CD4-positive, alpha-beta T cell treated with Interferon gamma for 1 hour (primary cell): ENCODE measurements at regions not wholly inside any gene's neighbourhood (a gene's known extent, or its start where the extent isn't known, plus 50 kb on each side); places are given as distances from the start of the nearest gene placed in this dataset.
"Not testable (repeated sequence)": the region's sequence is repeated elsewhere in the genome, so short reads cannot be mapped to it uniquely, and the experiment has no call there.

ENCODE experiments used
- DNase-seq: peaks from one replicate; pipeline ENCODE4 v3.0.0-alpha.2; 2020

GRCh38 chr2:211144974-211145665, 588.7 kb downstream of the CPS1 start:
- DNase-seq, result no peak

- DNase-seq, result no peak
Observed at GRCh38 chr2:211149731-211150130, 593.3 kb downstream of the CPS1 start.

DNA sequence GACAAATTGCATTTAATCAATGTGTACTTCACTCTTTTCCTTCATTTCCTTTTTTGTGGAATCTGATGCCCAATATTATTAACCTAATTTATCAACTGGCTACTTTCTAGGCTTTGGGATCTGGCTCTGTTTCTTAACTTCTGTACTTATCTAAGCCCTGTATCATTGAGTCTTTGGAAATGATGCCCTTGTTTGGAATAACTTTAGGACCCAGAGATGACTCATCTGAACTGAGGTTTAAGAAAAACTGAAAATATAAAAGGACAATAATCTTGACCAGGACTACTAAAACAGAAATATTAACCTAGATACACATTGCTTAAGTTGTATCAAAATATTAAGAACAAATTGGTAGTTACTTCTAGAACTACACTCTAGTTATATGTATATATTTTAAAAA, 600.8 kb downstream of the CPS1 start:
- DNase-seq, result no peak

DNA sequence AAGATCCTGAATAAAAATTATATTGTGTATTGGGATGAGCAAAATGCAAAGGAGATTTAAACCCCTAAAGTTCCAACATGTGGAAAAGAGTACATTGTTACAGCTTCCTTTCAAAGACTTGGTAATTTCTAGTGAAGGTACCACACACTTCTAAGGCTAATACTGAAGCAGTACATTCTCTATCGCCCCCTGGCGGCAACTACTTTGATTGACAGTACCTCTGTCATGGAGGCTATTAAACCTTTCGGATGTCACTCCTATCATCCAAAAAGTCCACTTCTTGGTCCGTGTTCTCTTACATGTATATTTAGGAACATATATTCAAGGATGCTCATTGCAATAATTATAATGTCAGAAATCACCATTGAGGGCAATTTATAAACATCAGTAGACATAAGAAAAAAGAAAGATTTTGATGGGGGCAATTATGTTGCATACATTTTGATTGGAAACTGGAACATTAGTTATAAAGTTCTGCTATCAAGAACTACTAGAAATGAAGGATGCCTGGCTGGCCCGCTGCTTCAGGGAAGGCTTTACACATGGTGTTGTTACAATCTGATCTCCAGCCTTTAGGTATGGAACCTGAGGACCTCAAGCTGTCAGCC, 601.6 kb downstream of the CPS1 start:
- peak; percentile 21 for DNase-seq

DNA sequence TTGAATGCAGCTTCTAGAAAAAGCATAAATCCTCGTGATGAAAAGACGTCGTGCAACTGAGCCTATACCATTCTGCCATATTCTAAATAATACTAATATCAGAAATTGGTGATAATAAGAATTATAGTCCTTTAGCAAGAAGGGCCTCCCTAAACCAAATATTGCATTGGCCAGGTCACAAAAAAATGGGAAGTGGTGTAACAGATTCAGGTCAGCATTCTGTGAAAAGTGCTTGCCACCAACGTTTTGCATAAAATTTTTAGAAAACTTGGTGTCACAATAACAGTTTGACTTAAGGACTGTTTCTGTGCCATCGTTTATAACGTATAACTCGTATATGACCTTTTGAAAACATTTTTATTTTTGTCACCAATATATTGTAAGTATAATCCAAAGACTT, 603.6 kb downstream of the CPS1 start:
- no peak for DNase-seq

- DNase-seq, result no peak
Observed at GRCh38 chr2:211161236-211161635, 604.8 kb downstream of the CPS1 start.

GRCh38 chr2:211162911-211163310, 606.5 kb downstream of the CPS1 start:
- no peak for DNase-seq

DNA sequence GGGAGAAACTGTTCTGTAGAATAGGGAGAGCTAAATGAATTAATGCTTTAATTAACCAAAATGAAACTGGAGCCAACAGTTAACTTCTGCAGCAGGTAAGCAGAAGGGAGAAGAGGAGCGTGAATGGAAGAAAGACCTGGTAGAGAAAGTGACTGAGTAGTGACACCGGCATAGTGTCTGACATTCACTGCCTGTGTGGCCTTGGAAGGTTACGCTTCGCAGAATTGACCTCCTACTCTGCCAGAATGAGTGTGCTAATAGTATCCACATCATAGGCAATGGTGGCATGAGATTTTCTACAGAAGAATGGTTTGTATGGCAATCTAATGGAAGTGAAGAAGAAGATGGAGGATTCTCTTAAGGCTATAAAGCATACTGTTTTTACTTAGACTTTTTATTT, 614.4 kb downstream of the CPS1 start:
- DNase-seq, result no peak

GRCh38 chr2:211174021-211174420, 617.6 kb downstream of the CPS1 start:
- no peak for DNase-seq

- DNase-seq, result no peak
Observed at GRCh38 chr2:211174631-211175030, 618.2 kb downstream of the CPS1 start.

DNA sequence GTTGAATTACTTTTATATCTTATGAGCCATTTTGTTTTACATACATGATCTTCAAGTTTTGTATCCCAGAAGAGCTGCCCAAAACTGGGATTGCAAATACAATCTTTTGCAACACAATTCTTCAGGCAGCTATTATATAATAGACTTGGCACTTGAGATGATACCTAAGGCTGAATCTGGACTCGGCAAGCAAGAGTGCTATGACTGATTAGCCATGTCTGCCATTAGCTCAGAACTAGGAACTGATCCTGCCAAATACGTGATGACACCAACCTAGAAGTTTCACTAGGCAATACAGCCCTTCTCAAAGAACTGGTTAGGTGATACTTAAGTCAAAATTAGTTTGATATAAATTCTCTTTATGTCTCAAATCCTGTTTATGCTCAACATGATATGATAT, 619.6 kb downstream of the CPS1 start:
- no peak for DNase-seq

GRCh38 chr2:211176514-211177141, 620.2 kb downstream of the CPS1 start:
- no peak for DNase-seq

- no peak for DNase-seq
Observed at GRCh38 chr2:211181626-211182025, 625.2 kb downstream of the CPS1 start.

- no peak for DNase-seq
Observed at GRCh38 chr2:211187602-211188001, 631.2 kb downstream of the CPS1 start.

DNA sequence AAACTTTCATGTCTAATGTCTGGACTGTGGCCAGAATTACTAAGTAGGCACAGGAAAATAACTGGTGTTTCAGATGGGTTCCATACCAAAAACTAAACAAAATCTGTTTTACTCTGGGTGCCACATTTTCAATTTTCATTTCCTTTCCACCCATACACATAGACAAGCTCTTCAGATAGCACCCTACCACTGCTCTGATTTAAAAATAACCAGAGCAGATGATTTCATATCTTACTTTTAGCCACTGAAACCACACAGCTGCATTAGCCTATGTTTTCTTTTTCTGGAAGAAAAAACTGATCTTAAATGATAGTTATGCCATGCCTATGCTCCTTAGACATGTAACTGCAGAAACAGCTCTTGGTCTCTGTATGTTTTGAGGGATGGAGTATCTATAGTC, 647.6 kb downstream of the CPS1 start:
- no peak for DNase-seq

- no peak for DNase-seq
Observed at GRCh38 chr2:211204456-211204855, 648.1 kb downstream of the CPS1 start.

DNA sequence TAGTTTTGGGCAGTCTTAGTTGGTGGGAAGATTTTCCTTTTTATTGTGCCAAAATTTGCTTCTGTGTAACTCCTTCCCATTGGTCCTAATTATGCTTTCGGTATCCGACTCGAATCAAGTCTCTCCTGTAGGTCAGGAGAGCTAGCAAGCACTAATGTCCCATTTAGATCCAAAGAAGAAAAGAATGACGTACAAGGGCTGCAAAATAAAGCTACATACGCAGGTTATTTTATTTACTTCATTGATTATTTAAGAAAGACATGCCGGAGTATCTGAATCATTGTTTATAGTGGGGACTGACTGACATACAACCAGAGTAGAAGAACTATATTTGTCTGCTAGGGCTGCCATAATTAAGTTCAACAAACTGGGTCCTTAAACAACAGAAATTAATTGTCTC, 648.5 kb downstream of the CPS1 start:
- DNase-seq, result no peak

- no peak for DNase-seq
Observed at GRCh38 chr2:211205358-211205757, 649.0 kb downstream of the CPS1 start.

DNA sequence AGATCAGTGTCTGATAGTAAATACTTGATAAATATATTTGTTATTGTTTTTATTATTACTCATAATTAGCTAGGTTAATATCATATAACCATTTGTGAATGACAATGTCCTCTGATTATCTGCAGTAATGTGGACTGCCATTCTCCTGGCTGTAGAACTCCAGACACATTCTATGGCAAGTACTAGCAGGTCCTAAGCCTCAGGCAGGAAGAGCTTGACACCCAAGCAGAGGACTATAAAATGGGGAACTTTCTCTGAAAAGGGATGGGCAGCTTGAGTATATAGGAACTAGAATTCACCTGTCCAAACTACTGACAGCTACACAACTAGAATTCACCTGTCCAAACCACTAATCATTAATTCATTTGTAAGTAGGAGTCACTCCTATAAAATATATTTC, 649.4 kb downstream of the CPS1 start:
- DNase-seq, result no peak

DNA sequence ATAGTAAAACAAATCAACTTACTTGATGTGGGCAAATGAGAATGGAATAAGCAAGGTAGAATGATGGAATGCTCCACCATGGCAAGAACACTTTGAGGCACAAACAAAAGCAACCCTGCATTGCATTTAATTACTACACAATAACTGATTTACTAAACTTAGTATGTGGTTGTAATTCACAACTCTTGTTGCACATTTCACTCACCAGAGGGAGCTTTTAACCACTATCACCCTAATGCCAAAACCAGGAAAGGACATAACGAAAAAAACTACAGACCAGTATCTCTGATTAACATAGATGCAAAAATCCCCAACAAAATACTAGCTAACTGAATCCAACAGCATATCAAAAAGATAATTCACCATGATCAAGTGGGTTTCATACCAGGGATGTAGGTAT, 659.8 kb downstream of the CPS1 start:
- DNase-seq, result no peak

GRCh38 chr2:211219548-211219947, 663.1 kb downstream of the CPS1 start:
- not testable (repeated sequence) for DNase-seq

DNA sequence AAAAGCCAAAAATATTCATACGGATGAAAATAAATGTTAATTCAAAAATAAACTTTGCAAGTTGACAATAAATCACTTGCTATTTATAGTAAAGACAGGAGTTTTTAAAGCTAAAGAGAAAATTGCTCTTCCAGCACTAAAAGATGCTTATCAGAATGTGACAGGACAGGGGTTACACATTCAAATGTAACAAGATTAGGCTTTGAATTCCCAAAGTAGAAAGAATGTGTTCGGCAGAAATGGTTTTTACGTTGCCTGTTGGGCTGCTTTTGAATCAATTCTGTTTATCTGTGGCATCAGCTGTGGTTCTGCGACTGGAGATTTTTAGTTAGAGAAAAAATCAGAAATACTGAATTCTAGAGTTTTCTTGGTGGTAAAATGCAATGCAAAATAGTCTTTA, 669.4 kb downstream of the CPS1 start:
- DNase-seq, result no peak

DNA sequence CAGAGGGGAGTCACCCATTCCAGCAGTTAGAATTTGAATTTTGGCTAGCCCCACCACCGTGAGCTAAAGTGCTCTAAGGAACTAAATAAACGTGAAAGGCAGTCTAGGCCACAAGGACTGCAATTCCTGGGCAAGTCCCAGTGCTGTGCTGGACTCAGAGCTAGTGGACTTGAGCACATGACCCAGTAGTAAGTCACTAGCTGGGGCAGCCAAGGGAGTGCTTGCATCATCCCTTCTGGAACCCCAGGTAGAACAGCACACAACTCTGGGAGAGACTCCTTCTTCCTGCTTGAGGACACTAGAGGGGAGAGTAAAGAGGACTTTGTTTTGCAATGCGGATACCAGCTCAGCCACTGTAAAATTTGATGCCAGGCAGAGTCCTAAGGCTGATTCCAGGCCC, 672.2 kb downstream of the CPS1 start:
- DNase-seq, result no peak

DNA sequence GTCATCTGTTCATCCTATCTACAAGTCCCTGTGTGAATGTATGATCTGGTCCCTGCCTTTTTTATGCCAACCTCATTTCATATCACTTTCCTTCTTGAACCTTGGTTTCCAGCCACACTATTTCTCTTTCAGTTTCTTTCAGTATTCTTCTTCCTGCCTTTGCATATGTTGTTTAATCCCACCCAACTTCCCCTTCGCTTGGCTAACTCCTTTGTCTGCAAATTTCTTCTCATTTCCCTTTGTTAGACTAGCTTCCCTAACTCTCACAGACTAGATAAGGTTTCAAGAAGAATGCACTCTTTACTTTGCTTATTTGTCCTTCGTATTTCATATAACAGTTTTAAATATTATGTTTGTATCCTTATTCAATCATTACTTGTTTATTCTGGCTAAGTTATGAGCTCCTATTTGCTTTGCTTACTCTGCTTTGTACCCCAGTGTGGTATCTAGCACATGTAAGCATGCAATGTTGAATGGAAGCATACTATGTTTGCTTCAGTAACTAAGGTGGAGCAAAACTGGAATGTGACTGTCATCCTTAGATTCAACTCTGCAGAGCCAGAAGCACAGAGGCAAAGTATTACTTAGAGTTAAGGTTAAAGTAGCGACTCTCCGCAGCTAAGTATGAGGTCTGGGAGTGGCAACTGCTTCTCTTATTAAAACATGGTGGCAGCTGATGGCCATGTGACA, 681.3 kb downstream of the CPS1 start:
- no peak for DNase-seq
